HTR-8/SVneo (cell line): ENCODE measurements at regions not wholly inside any gene's neighbourhood (a gene's known extent, or its start where the extent isn't known, plus 50 kb on each side); places are given as distances from the start of the nearest gene placed in this dataset.
"Not testable (repeated sequence)": the region's sequence is repeated elsewhere in the genome, so short reads cannot be mapped to it uniquely, and the experiment has no call there.

Source experiments
- DNase-seq: peaks from one replicate; pipeline ENCODE4 v3.0.0; 2011; ENCODE audit warnings: low spot score, mixed read lengths; ENCODE audit not compliant: insufficient read length
- FAIRE-seq: peaks from 2 replicates; lab custom pipeline; 2011; peaks lifted over from hg19 to GRCh38; lab: Jason Lieb, UNC

DNA sequence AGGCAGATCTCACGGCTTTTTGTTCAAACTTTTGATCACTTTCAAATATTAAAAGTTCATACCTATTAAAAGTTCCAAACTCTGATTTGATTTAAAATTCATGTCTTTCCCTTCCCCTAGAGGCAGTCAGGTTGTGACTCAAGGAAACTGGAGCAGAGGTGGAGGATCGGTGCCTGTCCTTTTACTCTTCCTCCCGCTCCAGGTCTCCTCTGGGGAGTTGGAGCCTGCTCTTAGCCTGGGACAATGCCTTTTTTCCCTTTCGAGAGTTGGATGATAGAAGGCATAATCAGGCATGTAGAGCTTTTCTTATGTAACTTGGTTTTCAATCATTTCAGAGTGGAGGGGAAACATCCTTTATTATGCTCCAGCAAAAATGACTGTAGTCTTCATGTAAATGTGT lies 1706.1 kb upstream of the CELF4 start:
- no peak for DNase-seq
- FAIRE-seq: no peak

DNA sequence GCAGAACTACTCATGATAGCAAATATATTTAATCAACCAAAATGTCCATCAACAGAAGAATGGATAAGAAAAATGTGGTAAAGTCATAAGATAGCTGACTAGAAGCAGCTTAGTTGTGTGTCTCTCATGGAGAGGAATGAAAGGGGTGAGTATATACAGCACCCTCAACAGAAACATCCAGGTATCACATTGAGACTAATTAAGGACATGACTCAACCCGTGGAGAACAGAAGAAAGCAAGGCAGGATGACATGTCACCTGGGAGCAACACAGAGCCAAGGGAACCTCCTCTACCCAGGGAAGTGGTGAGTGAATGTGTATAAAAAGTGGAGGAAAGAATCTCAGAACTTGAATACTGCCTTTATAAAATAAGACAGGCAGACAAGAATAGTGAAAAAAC lies 1695.0 kb upstream of the CELF4 start:
- DNase-seq (no peak), FAIRE-seq (no peak)

- DNase-seq: no peak
- no peak for FAIRE-seq
Measured at GRCh38 chr18:39259736-39260135, 1694.1 kb upstream of the CELF4 start.

DNA sequence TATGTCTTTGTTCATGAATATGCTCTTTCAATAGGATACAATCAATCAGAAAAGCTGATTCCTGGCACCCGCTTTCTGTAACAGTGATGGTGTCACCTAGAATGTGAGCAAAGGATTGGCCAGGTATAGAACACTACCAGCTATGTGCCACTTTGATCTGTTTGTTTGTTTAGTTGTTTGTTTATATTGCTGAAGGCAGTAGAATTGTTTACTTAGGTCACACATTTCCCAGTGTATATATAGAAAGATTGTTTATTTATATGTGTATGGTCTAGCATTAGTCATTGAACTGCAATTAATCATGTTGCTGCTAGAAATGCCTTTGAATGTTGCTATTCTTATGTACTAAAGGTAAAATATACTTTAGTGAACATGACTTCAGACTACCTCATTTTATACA lies 1678.6 kb upstream of the CELF4 start:
- FAIRE-seq (no peak), DNase-seq (no peak)

GRCh38 chr18:39241534-39241933 lies 1675.9 kb upstream of the CELF4 start:
- no peak for DNase-seq
- FAIRE-seq: no peak

DNA sequence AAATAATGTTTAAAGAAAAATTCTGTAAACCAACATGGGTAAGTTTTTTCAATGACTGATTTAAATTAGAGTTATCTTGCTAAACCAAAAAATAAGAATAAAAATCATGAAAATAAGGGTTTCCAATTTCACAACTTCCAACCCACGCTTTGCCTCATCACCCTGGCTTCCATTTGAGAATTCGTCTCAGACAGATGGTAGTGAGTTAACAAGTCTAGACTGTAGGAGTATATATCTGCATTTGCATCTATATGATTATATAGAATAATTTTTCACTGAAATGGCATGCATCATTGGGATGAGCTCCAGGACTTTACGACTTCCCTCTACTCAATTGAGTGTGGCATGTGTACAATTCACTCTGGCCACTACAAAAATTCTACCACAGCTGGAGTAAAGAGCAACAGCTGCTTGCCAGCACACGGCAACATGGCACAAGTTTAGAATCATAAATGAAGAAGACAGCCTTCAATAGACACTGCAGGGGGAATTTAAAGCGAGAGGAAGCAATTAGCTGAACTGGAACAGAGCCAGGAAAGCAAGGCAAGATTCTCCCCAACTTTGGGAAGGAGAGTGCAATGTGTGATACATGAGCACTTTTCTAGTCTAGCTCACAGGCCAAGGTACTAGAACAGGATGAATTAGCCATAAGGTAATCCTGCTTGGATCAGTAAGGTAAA lies 1673.5 kb upstream of the CELF4 start:
- FAIRE-seq (no peak), DNase-seq (no peak)

- no peak for DNase-seq
Measured at GRCh38 chr18:39235118-39235719, 1669.6 kb upstream of the CELF4 start.

DNA sequence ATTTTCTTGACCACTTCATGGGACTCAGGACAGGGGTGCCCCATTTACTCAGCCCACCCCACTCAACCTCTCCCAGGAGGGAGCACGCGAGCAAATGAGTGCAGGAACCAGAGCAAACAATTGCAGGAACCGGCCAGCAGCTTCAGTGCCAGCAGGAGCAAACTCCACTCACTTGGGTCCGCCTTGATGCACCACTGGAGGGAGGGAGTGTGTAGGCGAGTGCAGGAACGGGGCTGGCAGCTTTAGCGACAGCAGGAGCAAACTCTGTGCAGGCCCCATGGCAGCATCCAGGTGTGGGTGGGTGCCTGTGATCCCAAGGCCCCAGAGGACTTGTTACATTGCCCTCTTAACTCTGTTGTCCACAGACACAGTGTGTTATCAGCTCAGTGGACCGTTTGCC lies 1667.3 kb upstream of the CELF4 start:
- FAIRE-seq (no peak), DNase-seq (no peak)

More at GRCh38 chr18:39235118-39235719, 1669.6 kb upstream of the CELF4 start:
- no peak for FAIRE-seq

GRCh38 chr18:39232490-39232889 lies 1666.9 kb upstream of the CELF4 start:
- no peak for DNase-seq
- FAIRE-seq: no peak

DNA sequence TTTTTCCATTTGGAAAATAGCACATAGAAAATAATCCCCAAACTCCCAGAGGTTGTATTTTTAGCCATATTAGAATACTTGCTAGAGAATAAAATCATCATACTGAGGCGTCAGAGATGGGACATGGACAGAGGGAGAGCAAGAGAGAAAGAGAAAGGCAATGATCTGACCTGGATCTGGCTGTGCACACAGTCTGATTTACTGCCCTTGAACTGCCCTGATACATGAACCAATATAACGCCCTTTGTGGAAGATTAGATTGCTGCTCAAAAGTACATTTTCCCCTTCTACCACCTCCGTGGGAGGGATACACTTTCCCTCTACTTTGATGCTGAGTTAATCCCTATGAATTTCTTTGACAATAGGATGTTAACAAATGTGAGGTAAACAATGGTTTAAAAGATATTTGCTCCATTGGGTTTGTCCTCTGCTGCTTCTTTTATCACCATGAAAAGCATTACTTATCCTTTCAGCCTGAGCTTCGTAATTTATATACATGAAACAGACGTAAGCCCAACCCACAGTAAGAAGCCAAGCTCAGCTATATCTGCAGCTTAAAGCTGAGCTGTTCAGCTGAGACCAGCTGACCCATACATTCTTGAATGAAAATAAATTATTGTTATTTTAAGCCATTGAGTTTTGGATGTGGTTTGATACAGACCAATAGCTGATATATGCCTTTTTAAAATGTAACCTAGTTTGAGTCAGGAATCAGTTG lies 1664.6 kb upstream of the CELF4 start:
- FAIRE-seq: no peak
- DNase-seq: no peak

- DNase-seq, FAIRE-seq: not testable (repeated sequence)
Measured at GRCh38 chr18:39227769-39228168, 1662.2 kb upstream of the CELF4 start.

GRCh38 chr18:39225373-39225772 lies 1659.8 kb upstream of the CELF4 start:
- DNase-seq: no peak
- no peak for FAIRE-seq

GRCh38 chr18:39223283-39223682 lies 1657.7 kb upstream of the CELF4 start:
- no peak for DNase-seq
- no peak for FAIRE-seq

GRCh38 chr18:39215920-39216319 lies 1650.3 kb upstream of the CELF4 start:
- no peak for FAIRE-seq
- no peak for DNase-seq

GRCh38 chr18:39211461-39211860 lies 1645.9 kb upstream of the CELF4 start:
- DNase-seq (no peak), FAIRE-seq (no peak)

DNA sequence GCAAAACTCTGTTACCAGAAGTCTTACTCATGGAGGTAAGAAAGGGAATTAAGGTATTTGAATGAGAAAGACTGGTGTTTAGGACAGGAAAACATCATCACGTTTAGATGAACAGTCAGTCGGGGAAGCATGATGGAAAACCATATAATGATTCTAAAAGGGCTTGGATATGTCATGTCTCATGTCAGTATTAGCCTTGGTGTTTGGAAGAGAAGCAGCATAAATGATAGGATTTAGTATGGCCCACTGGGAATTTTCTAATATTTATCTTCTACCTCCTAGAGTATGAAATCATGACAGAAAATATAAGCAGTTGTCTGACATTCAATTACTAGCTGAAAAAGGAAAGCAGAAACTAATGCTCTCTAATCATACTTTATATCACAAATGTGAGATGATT lies 1643.6 kb upstream of the CELF4 start:
- DNase-seq: no peak
- FAIRE-seq: no peak

- FAIRE-seq (no peak), DNase-seq (no peak)
Measured at GRCh38 chr18:39208729-39209128, 1643.1 kb upstream of the CELF4 start.

DNA sequence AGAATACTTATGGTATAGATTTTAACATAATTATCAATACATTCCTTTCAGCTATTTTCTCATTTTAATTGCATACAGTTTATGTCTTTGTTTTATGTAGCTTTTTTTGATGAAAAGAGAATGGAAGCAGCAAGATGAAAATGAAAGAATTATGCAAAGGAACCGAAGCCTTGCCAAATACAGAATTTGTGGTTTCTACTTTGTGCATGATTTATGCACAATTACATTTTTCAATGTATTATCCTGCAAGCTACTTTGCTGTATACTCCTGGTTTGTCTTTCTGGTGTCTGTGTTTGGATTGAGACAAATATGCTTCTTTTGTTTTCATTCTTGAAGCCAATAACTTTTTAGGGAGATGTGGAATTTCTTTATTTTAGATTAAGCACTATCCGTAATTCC lies 1642.6 kb upstream of the CELF4 start:
- DNase-seq (no peak), FAIRE-seq (no peak)

DNA sequence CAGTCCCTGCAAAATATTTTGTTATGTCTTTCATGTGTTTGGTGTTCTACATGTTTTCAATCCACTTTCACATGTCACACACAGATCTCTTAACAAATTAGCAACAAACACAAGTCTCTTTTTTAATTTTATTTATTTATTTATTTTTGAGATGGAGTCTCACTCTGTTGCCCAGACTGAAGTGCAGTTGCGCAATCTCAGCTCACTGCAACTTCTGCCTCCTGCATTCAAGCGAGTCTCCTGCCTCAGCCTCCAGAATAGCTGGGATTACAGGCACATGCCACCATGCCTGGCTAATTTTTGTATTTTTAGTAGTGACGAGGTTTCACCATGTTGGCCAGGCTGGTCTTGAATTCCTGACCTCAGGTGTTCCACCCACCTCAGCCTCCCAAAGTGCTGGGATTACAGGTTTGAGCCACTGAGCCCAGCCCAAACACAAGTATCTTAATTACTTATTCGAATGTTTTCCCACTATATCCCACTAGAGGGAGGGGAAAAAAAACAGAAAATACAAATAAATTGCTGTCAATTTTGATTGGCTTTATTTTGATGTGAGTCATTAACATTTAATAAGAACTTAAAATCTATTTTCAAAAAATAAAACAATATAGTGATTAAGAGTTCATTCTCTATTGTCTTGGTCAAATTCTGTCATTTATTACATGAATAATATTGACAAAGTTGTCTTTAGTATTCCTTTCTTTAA lies 1641.0 kb upstream of the CELF4 start:
- not testable (repeated sequence) for FAIRE-seq, DNase-seq

- FAIRE-seq: no peak
- no peak for DNase-seq
Measured at GRCh38 chr18:39205565-39206195, 1640.1 kb upstream of the CELF4 start.
